Progenitor cell of endocrine pancreas (in vitro differentiated cells): ENCODE measurements at regions not wholly inside any gene's neighbourhood (a gene's known extent, or its start where the extent isn't known, plus 50 kb on each side); places are given as distances from the start of the nearest gene placed in this dataset.

Experiments used
- DNase-seq: peaks from one replicate; pipeline ENCODE4 v3.0.0; 2021; ENCODE audit warnings: low spot score; ENCODE audit not compliant: unreplicated experiment
- H3K27ac Mint-ChIP-seq: 2 replicates; pipeline ENCODE4 v1.8.0; 2021; ENCODE audit warnings: mild to moderate bottlenecking, moderate library complexity, mixed read lengths
- H3K27me3 Mint-ChIP-seq: 2 replicates; pipeline ENCODE4 v1.8.0; 2021; ENCODE audit warnings: mixed read lengths
- H3K36me3 Mint-ChIP-seq: 2 replicates; pipeline ENCODE4 v1.8.0; 2022; ENCODE audit warnings: mixed read lengths; ENCODE audit not compliant: insufficient read depth
- H3K4me1 Mint-ChIP-seq: 2 replicates; pipeline ENCODE4 v1.8.0; 2021; ENCODE audit warnings: low read depth, mixed read lengths
- H3K4me3 Mint-ChIP-seq: 2 replicates; pipeline ENCODE4 v1.8.0; 2021; ENCODE audit warnings: low read depth, mild to moderate bottlenecking, moderate library complexity, mixed read lengths
- H3K9me3 Mint-ChIP-seq: 2 replicates; pipeline ENCODE4 v1.8.0; 2021; ENCODE audit warnings: low read depth, mixed read lengths
- TF ChIP-seq, protein P1 (sequence below): fragments of 200-600 bp; sonication (generic); IDR thresholded peaks from one replicate; pipeline ENCODE4 v1.5.0; 2021; ENCODE audit warnings: antibody characterized with exemption, mild to moderate bottlenecking; ENCODE audit not compliant: unreplicated experiment

DNA sequence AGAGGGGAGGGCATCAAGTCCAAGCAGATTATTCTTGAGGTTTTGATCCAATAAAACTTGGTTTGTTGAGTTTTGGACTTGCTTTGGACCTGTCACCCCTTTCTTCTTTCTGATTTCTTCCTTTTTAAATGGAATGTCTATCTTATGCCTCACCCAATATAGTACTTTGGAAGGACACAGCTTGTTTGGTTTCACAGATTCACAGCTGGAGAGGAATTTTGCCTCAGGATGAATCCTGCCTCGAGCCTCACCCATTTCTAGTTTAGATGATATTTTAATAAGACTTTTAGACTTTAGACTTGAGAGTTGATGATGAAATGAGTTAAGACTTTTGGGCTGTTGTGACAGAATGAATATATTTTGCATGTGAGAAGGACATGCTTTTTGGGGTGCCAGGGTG, 136.9 kb upstream of the PDE5A start:
- Mint-ChIP-seq H3K9me3 (no peaks in the 10 kb centered on the region), H3K4me3 (no peak overlapping the region), H3K4me1 (no peaks in the 10 kb centered on the region), H3K27ac (no peak overlapping the region), H3K27me3 (no peaks in the 10 kb centered on the region), H3K36me3 (no peaks in the 10 kb centered on the region)
- DNase-seq, result no peak
- TF ChIP-seq, protein P1, sequence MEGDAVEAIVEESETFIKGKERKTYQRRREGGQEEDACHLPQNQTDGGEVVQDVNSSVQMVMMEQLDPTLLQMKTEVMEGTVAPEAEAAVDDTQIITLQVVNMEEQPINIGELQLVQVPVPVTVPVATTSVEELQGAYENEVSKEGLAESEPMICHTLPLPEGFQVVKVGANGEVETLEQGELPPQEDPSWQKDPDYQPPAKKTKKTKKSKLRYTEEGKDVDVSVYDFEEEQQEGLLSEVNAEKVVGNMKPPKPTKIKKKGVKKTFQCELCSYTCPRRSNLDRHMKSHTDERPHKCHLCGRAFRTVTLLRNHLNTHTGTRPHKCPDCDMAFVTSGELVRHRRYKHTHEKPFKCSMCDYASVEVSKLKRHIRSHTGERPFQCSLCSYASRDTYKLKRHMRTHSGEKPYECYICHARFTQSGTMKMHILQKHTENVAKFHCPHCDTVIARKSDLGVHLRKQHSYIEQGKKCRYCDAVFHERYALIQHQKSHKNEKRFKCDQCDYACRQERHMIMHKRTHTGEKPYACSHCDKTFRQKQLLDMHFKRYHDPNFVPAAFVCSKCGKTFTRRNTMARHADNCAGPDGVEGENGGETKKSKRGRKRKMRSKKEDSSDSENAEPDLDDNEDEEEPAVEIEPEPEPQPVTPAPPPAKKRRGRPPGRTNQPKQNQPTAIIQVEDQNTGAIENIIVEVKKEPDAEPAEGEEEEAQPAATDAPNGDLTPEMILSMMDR, result no peak

DNA sequence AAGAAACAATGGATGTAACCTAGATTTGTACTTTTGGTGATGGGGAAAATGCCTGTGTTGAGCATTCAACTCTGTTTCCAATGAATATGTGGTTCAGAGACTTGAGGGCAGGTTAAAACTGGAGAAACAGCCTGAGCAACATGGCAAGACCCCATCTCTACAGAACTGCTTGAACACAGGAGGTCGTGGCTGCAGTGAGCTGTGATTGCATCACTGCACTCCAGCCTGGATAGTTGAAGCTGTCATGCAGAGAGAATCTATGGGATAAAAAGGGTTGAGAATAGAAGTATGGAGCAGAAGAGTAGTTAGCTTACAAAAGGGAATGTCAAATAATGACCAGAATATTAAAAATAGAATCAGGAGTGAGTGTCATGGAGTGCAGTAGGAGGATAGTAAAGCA, 134.8 kb upstream of the PDE5A start:
- Mint-ChIP-seq H3K9me3 (no peaks in the 10 kb centered on the region), H3K36me3 (no peaks in the 10 kb centered on the region), H3K4me3 (no peak overlapping the region)

DNA sequence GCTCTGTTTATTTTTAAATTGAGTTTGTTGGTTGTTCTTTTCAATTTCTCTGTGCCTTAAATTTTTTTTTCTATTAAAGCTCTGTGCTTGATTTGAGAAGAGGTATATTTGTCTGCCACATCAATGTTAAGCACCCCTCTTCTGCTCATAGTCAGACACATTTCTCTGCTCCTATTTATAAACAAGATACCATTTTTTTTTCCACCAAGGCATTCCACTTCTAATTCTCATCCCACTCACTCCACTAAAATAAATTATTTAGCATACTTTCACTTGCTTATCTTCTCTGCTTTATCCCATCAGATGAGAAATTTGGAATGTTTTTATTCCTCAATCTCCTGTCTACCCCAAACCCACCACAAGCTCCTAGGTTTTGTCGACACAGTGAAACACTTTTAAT, 127.0 kb upstream of the PDE5A start:
- TF ChIP-seq, protein P1, result no peak
- H3K27ac Mint-ChIP-seq, result no peak overlapping the region
- no peaks in the 10 kb centered on the region for H3K36me3 Mint-ChIP-seq
- no peaks in the 10 kb centered on the region for H3K27me3 Mint-ChIP-seq
- no peaks in the 10 kb centered on the region for H3K4me1 Mint-ChIP-seq
- DNase-seq, result no peak
- no peak overlapping the region for H3K4me3 Mint-ChIP-seq
- H3K9me3 Mint-ChIP-seq, result no peaks in the 10 kb centered on the region

More for the DNA sequence above, 134.8 kb upstream of the PDE5A start:
- H3K27ac Mint-ChIP-seq, result no peak overlapping the region
- TF ChIP-seq, protein P1, result no peak
- H3K4me1 Mint-ChIP-seq, result no peaks in the 10 kb centered on the region
- no peak for DNase-seq
- no peaks in the 10 kb centered on the region for H3K27me3 Mint-ChIP-seq

DNA sequence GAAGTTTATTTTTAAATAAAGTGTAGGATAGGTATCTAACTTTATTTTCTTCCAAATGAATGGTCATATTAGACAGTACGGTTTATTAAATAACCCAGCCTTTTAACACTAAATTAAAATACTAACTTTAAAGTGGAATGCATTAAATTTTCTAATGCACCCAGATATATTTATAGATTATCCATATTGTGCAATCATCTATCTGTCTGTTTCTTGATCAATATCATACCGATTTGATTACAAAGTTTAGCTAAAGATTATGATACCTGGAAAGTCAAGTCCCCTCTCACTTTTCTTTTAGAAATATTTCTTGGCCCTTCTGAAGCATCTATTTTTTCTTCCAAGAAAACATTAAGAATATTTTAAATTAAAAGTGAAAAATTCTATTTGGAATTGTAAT, 124.3 kb upstream of the PDE5A start:
- H3K27ac Mint-ChIP-seq, result no peak overlapping the region
- TF ChIP-seq, protein P1, result no peak
- no peak for DNase-seq
- H3K9me3 Mint-ChIP-seq, result no peaks in the 10 kb centered on the region
- no peaks in the 10 kb centered on the region for H3K27me3 Mint-ChIP-seq
- no peak overlapping the region for H3K4me3 Mint-ChIP-seq
- H3K4me1 Mint-ChIP-seq, result peaks cover 3% of the 10 kb centered on the region
- no peaks in the 10 kb centered on the region for H3K36me3 Mint-ChIP-seq

DNA sequence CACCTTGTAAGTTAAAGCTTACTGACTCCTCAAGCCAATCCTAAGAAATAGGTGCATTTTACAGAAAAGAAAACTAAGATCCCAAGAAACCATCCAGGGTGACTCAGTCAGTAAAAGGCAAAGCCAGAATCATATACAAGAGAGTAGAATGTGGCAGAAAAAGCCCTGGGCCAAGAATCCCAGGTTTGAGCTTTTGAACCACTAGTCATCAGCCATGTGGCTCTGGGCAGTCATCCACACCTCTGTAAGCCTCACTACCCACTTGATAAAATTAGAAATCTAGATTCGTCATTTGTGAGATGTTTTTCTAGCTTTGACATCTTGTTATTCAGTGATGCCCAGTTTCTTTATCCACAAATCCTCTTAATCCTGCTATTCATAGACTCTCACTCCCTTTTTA, 122.2 kb upstream of the PDE5A start:
- no peak for DNase-seq
- H3K27me3 Mint-ChIP-seq, result no peaks in the 10 kb centered on the region
- H3K4me1 Mint-ChIP-seq, result peaks cover 3% of the 10 kb centered on the region
- H3K4me3 Mint-ChIP-seq, result no peak overlapping the region
- no peaks in the 10 kb centered on the region for H3K36me3 Mint-ChIP-seq
- TF ChIP-seq, protein P1, result no peak
- no peak overlapping the region for H3K27ac Mint-ChIP-seq
- no peaks in the 10 kb centered on the region for H3K9me3 Mint-ChIP-seq
